ENCODE measurements at regions not wholly inside any gene's neighbourhood (a gene's known extent, or its start where the extent isn't known, plus 50 kb on each side); places are given as distances from the start of the nearest gene placed in this dataset.

- no peaks in the 10 kb centered on the region for H3K79me2 ChIP-seq (ENCODE audit: low read length)
- TF ChIP-seq EZH2phosphoT487 (IDR thresholded peaks at IDR 0.05; ENCODE audit: low read depth) (no peak), CTCF (IDR thresholded peaks at IDR 0.05; ENCODE audit: low read depth, low read length) (no peak)
- H3K27ac ChIP-seq (ENCODE audit: low read length) = no peak overlapping the region
- H3K36me3 ChIP-seq (replicated peaks; ENCODE audit: low read depth, low read length) = no peaks in the 10 kb centered on the region
- no peak overlapping the region for H2AFZ ChIP-seq (ENCODE audit: low read depth, low read length)
- no peaks in the 10 kb centered on the region for H4K20me1 ChIP-seq (ENCODE audit: insufficient read depth, low read length)
- H3K4me1 ChIP-seq (ENCODE audit: low read length) = no peaks in the 10 kb centered on the region
- no peaks in the 10 kb centered on the region for H3K27me3 ChIP-seq (ENCODE audit: low read depth, low read length)
- H3K4me2 ChIP-seq (ENCODE audit: low read length) = no peak overlapping the region
- H3K9ac ChIP-seq (ENCODE audit: low read length) = no peak overlapping the region
- no peak overlapping the region for H3K4me3 ChIP-seq (ENCODE audit: low read length)
- H3K9me3 ChIP-seq (ENCODE audit: insufficient read depth, low read length) = no peaks in the 10 kb centered on the region
Observed at GRCh38 chr10:105391670-105392351, 750.7 kb downstream of the SORCS3 start.

GRCh38 chr10:105387971-105388370 lies 746.9 kb downstream of the SORCS3 start:
- no peak overlapping the region for H3K27ac ChIP-seq (ENCODE audit: low read length)
- H4K20me1 ChIP-seq (ENCODE audit: insufficient read depth, low read length) = no peaks in the 10 kb centered on the region
- H3K9ac ChIP-seq (ENCODE audit: low read length) = no peak overlapping the region
- no peak overlapping the region for H3K4me3 ChIP-seq (ENCODE audit: low read length)
- H3K79me2 ChIP-seq (ENCODE audit: low read length) = no peaks in the 10 kb centered on the region
- no peak overlapping the region for H2AFZ ChIP-seq (ENCODE audit: low read depth, low read length)
- H3K36me3 ChIP-seq (replicated peaks; ENCODE audit: low read depth, low read length) = no peaks in the 10 kb centered on the region
- H3K27me3 ChIP-seq (ENCODE audit: low read depth, low read length) = no peaks in the 10 kb centered on the region
- H3K9me3 ChIP-seq (ENCODE audit: insufficient read depth, low read length) = no peaks in the 10 kb centered on the region
- no peak overlapping the region for H3K4me2 ChIP-seq (ENCODE audit: low read length)
- H3K4me1 ChIP-seq (ENCODE audit: low read length) = no peaks in the 10 kb centered on the region
- no peak for TF ChIP-seq EZH2phosphoT487 (IDR thresholded peaks at IDR 0.05; ENCODE audit: low read depth)
- no peak for TF ChIP-seq CTCF (IDR thresholded peaks at IDR 0.05; ENCODE audit: low read depth, low read length)

- H3K79me2 ChIP-seq (ENCODE audit: low read length) = no peaks in the 10 kb centered on the region
- H3K36me3 ChIP-seq (replicated peaks; ENCODE audit: low read depth, low read length) = no peaks in the 10 kb centered on the region
- no peak overlapping the region for H2AFZ ChIP-seq (ENCODE audit: low read depth, low read length)
Observed at GRCh38 chr10:105383978-105384377, 742.9 kb downstream of the SORCS3 start.

GRCh38 chr10:105370692-105371091 lies 729.6 kb downstream of the SORCS3 start:
- H3K27me3 ChIP-seq (ENCODE audit: low read depth, low read length) = no peaks in the 10 kb centered on the region
- H3K36me3 ChIP-seq (replicated peaks; ENCODE audit: low read depth, low read length) = no peaks in the 10 kb centered on the region
- no peaks in the 10 kb centered on the region for H4K20me1 ChIP-seq (ENCODE audit: insufficient read depth, low read length)
- no peak overlapping the region for H3K4me3 ChIP-seq (ENCODE audit: low read length)
- no peak for TF ChIP-seq CTCF (IDR thresholded peaks at IDR 0.05; ENCODE audit: low read depth, low read length)
- TF ChIP-seq EZH2phosphoT487 (IDR thresholded peaks at IDR 0.05; ENCODE audit: low read depth) = no peak
- no peaks in the 10 kb centered on the region for H3K79me2 ChIP-seq (ENCODE audit: low read length)
- H3K9ac ChIP-seq (ENCODE audit: low read length) = no peak overlapping the region
- no peaks in the 10 kb centered on the region for H3K4me1 ChIP-seq (ENCODE audit: low read length)
- H3K27ac ChIP-seq (ENCODE audit: low read length) = no peak overlapping the region
- H3K4me2 ChIP-seq (ENCODE audit: low read length) = no peak overlapping the region
- H3K9me3 ChIP-seq (ENCODE audit: insufficient read depth, low read length) = no peaks in the 10 kb centered on the region
- no peak overlapping the region for H2AFZ ChIP-seq (ENCODE audit: low read depth, low read length)

More at GRCh38 chr10:105383978-105384377, 742.9 kb downstream of the SORCS3 start:
- Histone ChIP-seq H3K27me3 (ENCODE audit: low read depth, low read length) (no peaks in the 10 kb centered on the region), H3K4me2 (ENCODE audit: low read length) (no peak overlapping the region), H3K9me3 (ENCODE audit: insufficient read depth, low read length) (no peaks in the 10 kb centered on the region), H3K4me3 (ENCODE audit: low read length) (no peak overlapping the region), H3K4me1 (ENCODE audit: low read length) (no peaks in the 10 kb centered on the region), H3K9ac (ENCODE audit: low read length) (no peak overlapping the region), H4K20me1 (ENCODE audit: insufficient read depth, low read length) (no peaks in the 10 kb centered on the region), H3K27ac (ENCODE audit: low read length) (no peak overlapping the region)
- no peak for TF ChIP-seq EZH2phosphoT487 (IDR thresholded peaks at IDR 0.05; ENCODE audit: low read depth)
- no peak for TF ChIP-seq CTCF (IDR thresholded peaks at IDR 0.05; ENCODE audit: low read depth, low read length)

Measured in OCI-LY3 (cell line).